H9 (cell line): ENCODE measurements at regions not wholly inside any gene's neighbourhood (a gene's known extent, or its start where the extent isn't known, plus 50 kb on each side); places are given as distances from the start of the nearest gene placed in this dataset.

ENCODE experiments used
- DNase-seq: peaks from one replicate; pipeline ENCODE4 v3.0.0-alpha.2; 2017
- H2AFZ ChIP-seq: one replicate; pipeline ENCODE4 v1.6.1; 2013; ENCODE audit warnings: mild to moderate bottlenecking, low read length, control low read depth, moderate library complexity
- H2AK5ac ChIP-seq: 2 replicates; pipeline ENCODE4 v1.6.1; 2013; ENCODE audit warnings: low read length, control low read depth, mixed read lengths; ENCODE audit not compliant: insufficient read length
- H2BK120ac ChIP-seq: one replicate; pipeline ENCODE4 v1.6.1; 2013; ENCODE audit warnings: low read depth, mild to moderate bottlenecking, low read length, control low read depth, inconsistent platforms; ENCODE audit not compliant: poor library complexity, severe bottlenecking
- H2BK12ac ChIP-seq: 2 replicates; pipeline ENCODE4 v1.6.1; 2013; ENCODE audit warnings: low read length, control low read depth, mixed read lengths, low read depth; ENCODE audit not compliant: insufficient read length
- H2BK15ac ChIP-seq: 2 replicates; pipeline ENCODE4 v1.6.1; 2013; ENCODE audit warnings: low read depth, low read length, control low read depth
- H2BK20ac ChIP-seq: one replicate; pipeline ENCODE4 v1.6.1; 2013; ENCODE audit warnings: low read depth, mild to moderate bottlenecking, low read length, control low read depth, inconsistent platforms; ENCODE audit not compliant: poor library complexity, severe bottlenecking
- H2BK5ac ChIP-seq: 2 replicates; pipeline ENCODE4 v1.6.1; 2013; ENCODE audit warnings: low read length, control low read depth, mixed read lengths; ENCODE audit not compliant: insufficient read length
- H3K14ac ChIP-seq: 2 replicates; pipeline ENCODE4 v1.6.1; 2013; ENCODE audit warnings: low read length, control low read depth; ENCODE audit not compliant: insufficient read depth
- H3K18ac ChIP-seq: 2 replicates; pipeline ENCODE4 v1.6.1; 2013; ENCODE audit warnings: low read depth, mild to moderate bottlenecking, mixed read lengths, low read length, control low read depth; ENCODE audit not compliant: insufficient read length
- H3K23ac ChIP-seq: 2 replicates; pipeline ENCODE4 v1.6.1; 2013; ENCODE audit warnings: low read length, control low read depth, mixed read lengths, low read depth; ENCODE audit not compliant: insufficient read length
- H3K23me2 ChIP-seq: 2 replicates; pipeline ENCODE4 v1.6.1; 2013; ENCODE audit warnings: low read depth, mild to moderate bottlenecking, mixed read lengths, low read length, control low read depth; ENCODE audit not compliant: insufficient read length, poor library complexity, severe bottlenecking
- H3K27ac ChIP-seq: 2 replicates; pipeline ENCODE4 v1.5.1; 2013; ENCODE audit warnings: low read length, control low read depth, mixed read lengths, low read depth; ENCODE audit not compliant: insufficient read length
- H3K27me3 ChIP-seq: 2 replicates; pipeline ENCODE4 v1.6.1; 2013; ENCODE audit warnings: low read length, control low read depth, inconsistent platforms; ENCODE audit not compliant: insufficient read depth
- H3K4ac ChIP-seq: 2 replicates; pipeline ENCODE4 v1.6.1; 2013; ENCODE audit warnings: low read depth, mild to moderate bottlenecking, control low read depth, inconsistent platforms, low read length, moderate library complexity
- H3K4me1 ChIP-seq: 2 replicates; pipeline ENCODE4 v1.6.1; 2013; ENCODE audit warnings: low read length, control low read depth, inconsistent platforms; ENCODE audit not compliant: insufficient read depth
- H3K4me2 ChIP-seq: 2 replicates; pipeline ENCODE4 v1.6.1; 2013; ENCODE audit warnings: low read length, control low read depth, mixed read lengths; ENCODE audit not compliant: insufficient read length, insufficient read depth
- H3K56ac ChIP-seq: 2 replicates; pipeline ENCODE4 v1.6.1; 2013; ENCODE audit warnings: low read depth, mild to moderate bottlenecking, mixed read lengths, low read length, control low read depth; ENCODE audit not compliant: insufficient read length
- H3K79me1 ChIP-seq: 2 replicates; pipeline ENCODE4 v1.6.1; 2013; ENCODE audit warnings: low read depth, mild to moderate bottlenecking, moderate library complexity, low read length, control low read depth, inconsistent platforms; ENCODE audit not compliant: insufficient read depth, poor library complexity, severe bottlenecking
- H3K79me2 ChIP-seq: 2 replicates; pipeline ENCODE4 v1.6.1; 2013; ENCODE audit warnings: low read length, control low read depth, inconsistent platforms; ENCODE audit not compliant: insufficient read depth
- H3K9ac ChIP-seq: 2 replicates; pipeline ENCODE4 v1.6.1; 2013; ENCODE audit warnings: low read length, control low read depth, mixed read lengths; ENCODE audit not compliant: insufficient read length; ENCODE audit errors: extremely low read depth
- H3K9me3 ChIP-seq: one replicate; pipeline ENCODE4 v1.6.1; 2013; ENCODE audit warnings: low read depth, low read length, inconsistent platforms; ENCODE audit not compliant: control insufficient read depth
- H3T11ph ChIP-seq: one replicate; pipeline ENCODE4 v1.6.1; 2013; ENCODE audit warnings: mild to moderate bottlenecking, low read length, control low read depth, inconsistent platforms
- H4K20me1 ChIP-seq: one replicate; pipeline ENCODE4 v1.6.1; 2013; ENCODE audit not compliant: control insufficient read depth, insufficient read length, insufficient read depth
- H4K5ac ChIP-seq: 2 replicates; pipeline ENCODE4 v1.6.1; 2013; ENCODE audit warnings: low read depth, mild to moderate bottlenecking, mixed read lengths, low read length, control low read depth; ENCODE audit not compliant: insufficient read length
- H4K8ac ChIP-seq: replicated peaks from 2 replicates; pipeline ENCODE4 v1.6.1; 2013; ENCODE audit warnings: low read length, control low read depth, mixed read lengths, low read depth; ENCODE audit not compliant: insufficient read length
- H4K91ac ChIP-seq: 2 replicates; pipeline ENCODE4 v1.6.1; 2013; ENCODE audit warnings: low read depth, mild to moderate bottlenecking, moderate library complexity, mixed read lengths, low read length, control low read depth; ENCODE audit not compliant: insufficient read length
- H3K27ac Mint-ChIP-seq, 3 experiments: 2 replicates in 2 of 3; 3 replicates in 1 of 3; pipeline ENCODE4 v1.8.0; 2020 to 2021; ENCODE audit warnings: mixed read lengths in 3 of 3, mild to moderate bottlenecking in 1 of 3, moderate library complexity in 1 of 3
- H3K27me3 Mint-ChIP-seq: 2 replicates; pipeline ENCODE4 v1.8.0; 2021; ENCODE audit warnings: low read depth, mild to moderate bottlenecking, moderate library complexity, mixed read lengths
- H3K36me3 Mint-ChIP-seq, 3 experiments: 2 replicates in 2 of 3; 3 replicates in 1 of 3; pipeline ENCODE4 v1.8.0; 2020 to 2021; ENCODE audit warnings: low read depth in 3 of 3, mixed read lengths in 3 of 3; ENCODE audit not compliant: insufficient read depth in 1 of 3
- H3K4me1 Mint-ChIP-seq, 2 experiments: 2 replicates each; pipeline ENCODE4 v1.8.0; 2020; ENCODE audit warnings: mixed read lengths in 2 of 2
- H3K4me3 Mint-ChIP-seq, 2 experiments: 2 replicates in 1 of 2; 3 replicates in 1 of 2; pipeline ENCODE4 v1.8.0; 2020 to 2021; ENCODE audit warnings: mild to moderate bottlenecking in 2 of 2, mixed read lengths in 2 of 2, moderate library complexity in 1 of 2
- H3K9me3 Mint-ChIP-seq, 2 experiments: 2 replicates in 1 of 2; 3 replicates in 1 of 2; pipeline ENCODE4 v1.8.0; 2020; ENCODE audit warnings: mild to moderate bottlenecking in 2 of 2, mixed read lengths in 2 of 2, moderate library complexity in 1 of 2
- WGBS: extraction: QIAGEN DNeasy Blood & Tissue Kit; methylation state at CpG from one replicate; pipeline ENCODE4 v1.1.7; 2013; ENCODE audit warnings: missing lambda C conversion rate, low lambda C conversion rate, mixed read lengths; ENCODE audit not compliant: insufficient read length; ENCODE audit errors: extremely low coverage; 5-methylcytosine and 5-hydroxymethylcytosine counted together
- TF ChIP-seq, protein P1 (sequence below): fragments of 200-600 bp; sonication (generic); conservative IDR thresholded peaks from 3 replicates; pipeline ENCODE4 v1.8.0; 2021; ENCODE audit warnings: antibody characterized with exemption, mild to moderate bottlenecking

- WGBS: no CpG with 5 or more reads among the region's 6 CpGs
- Histone ChIP-seq H3K4ac (no peak overlapping the region), H3K9ac (no peak overlapping the region), H2BK12ac (no peak overlapping the region), H3K14ac (no peak overlapping the region), H2BK15ac (no peak overlapping the region), H3K18ac (no peak overlapping the region), H3K27ac (no peak overlapping the region), H2AFZ (no peak overlapping the region), H3K4me2 (no peak overlapping the region), H3K56ac (no peak overlapping the region), H4K91ac (no peak overlapping the region), H3K9me3 (no peaks in the 10 kb centered on the region), H4K8ac (no peak overlapping the region), H3K23me2 (no peaks in the 10 kb centered on the region), H4K5ac (no peak overlapping the region), H2BK20ac (no peak overlapping the region), H2AK5ac (no peak overlapping the region), H3K27me3 (no peaks in the 10 kb centered on the region), H2BK5ac (no peak overlapping the region), H3K79me1 (no peaks in the 10 kb centered on the region), H2BK120ac (no peak overlapping the region), H3K23ac (no peak overlapping the region), H3T11ph (no peak overlapping the region), H3K4me1 (no peaks in the 10 kb centered on the region), H4K20me1 (no peaks in the 10 kb centered on the region), H3K79me2 (no peaks in the 10 kb centered on the region)
- Mint-ChIP-seq H3K27me3 (no peaks in the 10 kb centered on the region), H3K4me1 (peaks cover 3 to 4% of the 10 kb centered on the region in 2 experiments; a peak in 2 of 4 replicates), H3K4me3 (no peak overlapping the region), H3K36me3 (no peaks in the 10 kb centered on the region), H3K9me3 (peaks cover 0 to 4% of the 10 kb centered on the region in 2 experiments; a peak in 3 of 5 replicates), H3K27ac (no peak overlapping the region)
- TF ChIP-seq, protein P1, sequence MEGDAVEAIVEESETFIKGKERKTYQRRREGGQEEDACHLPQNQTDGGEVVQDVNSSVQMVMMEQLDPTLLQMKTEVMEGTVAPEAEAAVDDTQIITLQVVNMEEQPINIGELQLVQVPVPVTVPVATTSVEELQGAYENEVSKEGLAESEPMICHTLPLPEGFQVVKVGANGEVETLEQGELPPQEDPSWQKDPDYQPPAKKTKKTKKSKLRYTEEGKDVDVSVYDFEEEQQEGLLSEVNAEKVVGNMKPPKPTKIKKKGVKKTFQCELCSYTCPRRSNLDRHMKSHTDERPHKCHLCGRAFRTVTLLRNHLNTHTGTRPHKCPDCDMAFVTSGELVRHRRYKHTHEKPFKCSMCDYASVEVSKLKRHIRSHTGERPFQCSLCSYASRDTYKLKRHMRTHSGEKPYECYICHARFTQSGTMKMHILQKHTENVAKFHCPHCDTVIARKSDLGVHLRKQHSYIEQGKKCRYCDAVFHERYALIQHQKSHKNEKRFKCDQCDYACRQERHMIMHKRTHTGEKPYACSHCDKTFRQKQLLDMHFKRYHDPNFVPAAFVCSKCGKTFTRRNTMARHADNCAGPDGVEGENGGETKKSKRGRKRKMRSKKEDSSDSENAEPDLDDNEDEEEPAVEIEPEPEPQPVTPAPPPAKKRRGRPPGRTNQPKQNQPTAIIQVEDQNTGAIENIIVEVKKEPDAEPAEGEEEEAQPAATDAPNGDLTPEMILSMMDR: no peak
- no peak for DNase-seq
These were observed 57.5 kb upstream of the MEF2A start for GRCh38 chr15:99508311-99508645.
